Lung (tissue), 11 donors: ENCODE measurements at regions not wholly inside any gene's neighbourhood (a gene's known extent, or its start where the extent isn't known, plus 50 kb on each side); places are given as distances from the start of the nearest gene placed in this dataset.

Source experiments
- ATAC-seq: fragments of 200-7000 bp; cut with Tn5 transposase; one replicate; pipeline ENCODE4 v1.9.1; 2020; ENCODE audit warnings: moderate number of reproducible peaks; ENCODE audit not compliant: insufficient read depth, low FRiP score
- DNase-seq, 3 donors: peaks; one replicate each; pipeline ENCODE4 v3.0.0-alpha.2; 2013 to 2017
- H3K27ac ChIP-seq, 2 donors: one replicate each; pipeline ENCODE4 v1.5.1; 2013; ENCODE audit warnings: mild to moderate bottlenecking in 2 of 2, moderate library complexity in 2 of 2, control low read depth in 1 of 2, inconsistent platforms in 1 of 2, low read depth in 1 of 2, low read length in 1 of 2
- H3K27me3 ChIP-seq, 3 donors: one replicate each; pipeline ENCODE4 v1.5.1; 2013; ENCODE audit warnings: low read length in 2 of 3; ENCODE audit not compliant: control insufficient read depth in 3 of 3, insufficient read depth in 3 of 3
- H3K36me3 ChIP-seq, 4 donors: one replicate each; pipeline ENCODE4 v1.5.1; 2013; ENCODE audit warnings: low read length in 4 of 4, mild to moderate bottlenecking in 1 of 4, moderate library complexity in 1 of 4; ENCODE audit not compliant: control insufficient read depth in 4 of 4, insufficient read depth in 4 of 4
- H3K4me1 ChIP-seq, 5 donors: one replicate each; pipeline ENCODE4 v1.5.1; 2013; ENCODE audit warnings: low read length in 5 of 5, mild to moderate bottlenecking in 2 of 5, moderate library complexity in 1 of 5; ENCODE audit not compliant: control insufficient read depth in 5 of 5, insufficient read depth in 5 of 5
- H3K4me3 ChIP-seq: one replicate; pipeline ENCODE4 v1.5.1; 2013; ENCODE audit warnings: mild to moderate bottlenecking, control low read depth, moderate library complexity
- H3K9ac ChIP-seq, 2 donors: one replicate each; pipeline ENCODE4 v1.5.1; 2013; ENCODE audit warnings: low read length in 2 of 2, control low read depth in 1 of 2; ENCODE audit not compliant: insufficient read depth in 1 of 2
- H3K9me3 ChIP-seq, 4 donors: one replicate each; pipeline ENCODE4 v1.5.1; 2013; ENCODE audit warnings: low read length in 3 of 4, mild to moderate bottlenecking in 1 of 4, moderate library complexity in 1 of 4; ENCODE audit not compliant: control insufficient read depth in 4 of 4, insufficient read depth in 3 of 4
- WGBS, 2 donors: extraction: QIAGEN DNeasy Blood & Tissue Kit; methylation state at CpG; one replicate each; pipeline ENCODE4 v1.1.7; 2013; 5-methylcytosine and 5-hydroxymethylcytosine counted together
- TF ChIP-seq, protein P1 (sequence below): IDR thresholded peaks from 2 replicates; pipeline ENCODE4 v1.5.1; 2012; ENCODE audit warnings: mild to moderate bottlenecking; ENCODE audit errors: control extremely low read depth, extremely low read depth
- donor health status: control.
- donor health status: control.
- donor health status: Bipolar disorder and iron deficiency.
- donor health status: healthy.
- donor health status: DM: yes; HTN: yes; CAD: no.

DNA sequence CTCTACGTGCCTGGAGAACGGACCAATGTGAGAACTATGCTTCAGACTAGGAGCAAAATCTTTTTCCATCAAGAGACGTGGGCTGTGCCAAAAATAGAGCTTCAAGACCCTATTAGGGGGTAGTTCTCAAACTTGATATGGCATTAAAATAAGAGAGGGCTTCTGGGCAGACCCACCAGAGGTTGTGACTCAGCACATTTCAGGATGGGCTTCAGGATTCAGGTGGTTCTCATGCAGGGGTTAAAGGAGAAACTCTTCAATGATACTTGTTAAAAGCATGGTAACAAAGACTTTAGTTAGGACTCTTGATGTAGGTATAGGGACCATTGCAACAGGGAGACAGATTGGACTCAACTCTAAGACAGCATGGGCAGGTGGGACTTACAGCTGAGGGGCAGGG is 195.5 kb downstream of the RGS3 start:
- H3K9me3 ChIP-seq: no peaks in the 10 kb centered on the region
- no peak for DNase-seq
- no peak overlapping the region for H3K9ac ChIP-seq
- no peak overlapping the region for H3K4me3 ChIP-seq
- WGBS, 2 donors: 57 to 73% methylated on average over 3 of the region's 3 CpGs
- H3K36me3 ChIP-seq: no peaks in the 10 kb centered on the region
- peaks cover 0 to 16% (median 11%) of the 10 kb centered on the region in 5 donors for H3K4me1 ChIP-seq
- peaks cover 0 to 6% (median 2%) of the 10 kb centered on the region in 3 donors for H3K27me3 ChIP-seq
- ATAC-seq: no peak
- TF ChIP-seq, protein P1, sequence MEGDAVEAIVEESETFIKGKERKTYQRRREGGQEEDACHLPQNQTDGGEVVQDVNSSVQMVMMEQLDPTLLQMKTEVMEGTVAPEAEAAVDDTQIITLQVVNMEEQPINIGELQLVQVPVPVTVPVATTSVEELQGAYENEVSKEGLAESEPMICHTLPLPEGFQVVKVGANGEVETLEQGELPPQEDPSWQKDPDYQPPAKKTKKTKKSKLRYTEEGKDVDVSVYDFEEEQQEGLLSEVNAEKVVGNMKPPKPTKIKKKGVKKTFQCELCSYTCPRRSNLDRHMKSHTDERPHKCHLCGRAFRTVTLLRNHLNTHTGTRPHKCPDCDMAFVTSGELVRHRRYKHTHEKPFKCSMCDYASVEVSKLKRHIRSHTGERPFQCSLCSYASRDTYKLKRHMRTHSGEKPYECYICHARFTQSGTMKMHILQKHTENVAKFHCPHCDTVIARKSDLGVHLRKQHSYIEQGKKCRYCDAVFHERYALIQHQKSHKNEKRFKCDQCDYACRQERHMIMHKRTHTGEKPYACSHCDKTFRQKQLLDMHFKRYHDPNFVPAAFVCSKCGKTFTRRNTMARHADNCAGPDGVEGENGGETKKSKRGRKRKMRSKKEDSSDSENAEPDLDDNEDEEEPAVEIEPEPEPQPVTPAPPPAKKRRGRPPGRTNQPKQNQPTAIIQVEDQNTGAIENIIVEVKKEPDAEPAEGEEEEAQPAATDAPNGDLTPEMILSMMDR: no peak
- no peak overlapping the region for H3K27ac ChIP-seq

DNA sequence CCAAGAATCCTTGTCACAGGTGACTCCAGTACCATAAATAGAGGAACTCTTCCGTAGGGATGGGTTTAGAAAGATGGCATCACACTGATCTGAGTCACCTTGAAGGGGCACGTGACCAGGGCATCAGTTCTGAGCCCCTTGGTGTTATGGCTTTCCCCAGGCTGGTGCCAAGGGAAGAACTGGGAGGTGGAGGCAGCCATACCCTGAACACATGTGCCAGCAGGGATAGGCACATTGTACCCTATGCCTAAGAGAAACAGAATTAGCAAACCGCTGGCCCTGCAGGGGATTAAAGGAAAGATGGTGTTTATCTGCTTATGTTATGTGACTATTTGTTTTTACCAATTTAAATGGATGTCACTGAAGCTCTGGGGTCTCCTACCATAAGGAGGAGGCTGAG is 196.2 kb downstream of the RGS3 start:
- Histone ChIP-seq H3K4me3 (no peak overlapping the region), H3K9ac (no peak overlapping the region), H3K9me3 (no peaks in the 10 kb centered on the region), H3K27ac (no peak overlapping the region), H3K36me3 (no peaks in the 10 kb centered on the region), H3K27me3 (peaks cover 0 to 6% (median 2%) of the 10 kb centered on the region in 3 donors), H3K4me1 (peaks cover 0 to 11% (median 10%) of the 10 kb centered on the region in 5 donors)
- 73 to 87% methylated on average over 3 of the region's 3 CpGs for WGBS, 2 donors
- no peak for ATAC-seq
- TF ChIP-seq, protein P1: no peak
- DNase-seq: no peak

DNA sequence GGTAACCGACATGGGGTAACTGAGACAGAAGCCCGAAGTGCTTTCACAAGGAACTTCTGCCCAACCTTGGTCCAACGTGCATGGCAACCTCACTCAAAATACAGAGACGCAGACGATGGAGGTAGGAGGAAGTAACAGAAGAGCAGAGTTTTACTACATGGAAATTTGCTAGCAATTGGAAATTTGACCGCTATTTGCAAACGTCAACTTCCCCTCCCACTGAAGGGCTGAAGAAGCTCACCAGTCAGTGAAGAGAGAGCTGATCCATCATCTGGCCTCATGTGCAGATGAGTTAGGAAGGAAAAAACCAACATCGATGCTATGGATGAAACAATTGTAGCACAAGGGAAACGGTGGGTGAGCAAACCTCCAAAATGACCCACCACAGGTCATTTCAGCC is 196.7 kb downstream of the RGS3 start:
- no peaks in the 10 kb centered on the region for H3K9me3 ChIP-seq
- H3K4me1 ChIP-seq: peaks cover 0 to 10% (median 7%) of the 10 kb centered on the region in 5 donors
- ATAC-seq (no peak), DNase-seq (no peak)
- H3K9ac ChIP-seq: no peak overlapping the region
- no peaks in the 10 kb centered on the region for H3K36me3 ChIP-seq
- H3K27me3 ChIP-seq: peaks cover 0 to 6% (median 2%) of the 10 kb centered on the region in 3 donors
- no peak overlapping the region for H3K27ac ChIP-seq
- no peak overlapping the region for H3K4me3 ChIP-seq
- TF ChIP-seq, protein P1: no peak
- WGBS, 2 donors: 62 to 68% methylated on average over 9 of the region's 9 CpGs

- 80 to 93% methylated on average over 7 of the region's 7 CpGs for WGBS, 2 donors
- no peak overlapping the region for H3K4me3 ChIP-seq
These were observed 197.5 kb downstream of the RGS3 start for GRCh38 chr9:113661074-113661473.

More at GRCh38 chr9:113661074-113661473, 197.5 kb downstream of the RGS3 start:
- Histone ChIP-seq H3K9ac (no peak overlapping the region), H3K27ac (no peak overlapping the region), H3K27me3 (peaks cover 0 to 6% (median 2%) of the 10 kb centered on the region in 3 donors), H3K9me3 (no peaks in the 10 kb centered on the region), H3K36me3 (no peaks in the 10 kb centered on the region), H3K4me1 (peaks cover 0 to 10% (median 5%) of the 10 kb centered on the region in 5 donors)
- TF ChIP-seq, protein P1: no peak
- DNase-seq (no peak), ATAC-seq (no peak)
